GM21723 (cell line): ENCODE measurements at regions not wholly inside any gene's neighbourhood (a gene's known extent, or its start where the extent isn't known, plus 50 kb on each side); places are given as distances from the start of the nearest gene placed in this dataset.

Source experiments
- ATAC-seq: cut with Tn5 transposase; IDR thresholded peaks from one replicate; pipeline ENCODE4 v1.9.1; 2021; ENCODE audit warnings: mild to moderate bottlenecking, moderate library complexity; ENCODE audit not compliant: unreplicated experiment

DNA sequence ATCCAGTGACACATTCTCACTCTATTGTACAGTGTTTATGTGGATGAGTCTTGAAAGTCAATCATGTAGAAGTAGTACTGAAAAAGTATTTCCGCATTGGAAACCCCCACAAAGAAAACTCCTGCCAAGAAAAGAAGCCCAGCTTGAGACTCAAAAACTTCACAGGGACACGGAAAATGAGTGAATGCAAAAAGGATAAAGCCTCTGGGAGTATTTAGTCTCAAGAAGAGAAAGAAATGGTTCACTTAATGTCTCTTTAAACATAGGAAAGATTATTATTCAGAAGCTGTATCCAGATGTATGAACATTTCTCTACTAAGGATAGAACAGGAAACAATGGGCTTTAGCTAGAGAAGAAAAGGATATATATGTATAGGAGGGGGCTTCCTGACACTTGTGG lies 304.5 kb downstream of the BARHL2 start:
- ATAC-seq, result no peak

DNA sequence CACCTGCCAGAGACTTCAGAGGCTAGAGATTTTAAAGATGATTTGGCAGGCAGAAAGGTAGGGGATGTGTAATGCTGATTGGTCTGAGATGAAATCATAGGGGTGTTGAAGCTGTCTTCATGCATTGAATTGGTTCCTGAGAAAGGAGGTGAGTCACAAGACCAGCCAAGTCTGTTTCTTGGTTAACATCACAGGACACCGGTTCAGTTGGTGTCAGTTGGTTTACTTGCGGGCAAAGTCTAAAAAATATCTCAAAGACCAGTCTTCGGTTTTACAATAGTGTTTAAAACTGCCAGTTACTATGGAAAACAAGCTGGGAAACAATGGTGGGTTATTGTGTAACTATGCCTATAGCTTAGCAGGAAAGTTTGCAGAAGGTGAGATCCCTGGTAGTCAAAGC lies 305.9 kb downstream of the BARHL2 start:
- ATAC-seq, result no peak

DNA sequence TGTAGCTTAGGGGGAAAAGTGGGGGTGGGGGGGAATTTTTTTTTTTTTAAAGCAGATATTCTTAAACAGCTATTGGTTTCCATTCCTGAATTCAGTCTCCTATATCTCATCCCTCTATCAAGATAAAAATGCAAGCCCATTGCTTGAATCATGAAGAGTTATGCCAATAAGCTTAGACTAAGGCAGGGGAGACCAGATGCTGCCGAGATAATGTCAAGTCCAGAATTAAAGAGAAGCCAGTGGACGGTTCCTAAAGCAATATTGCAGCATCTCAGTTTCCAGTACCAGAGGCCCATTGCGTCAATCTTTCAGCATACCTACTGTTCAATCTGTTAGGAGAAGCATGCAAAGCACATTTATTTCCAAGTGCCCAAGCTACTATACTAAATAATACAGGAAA lies 309.4 kb downstream of the BARHL2 start:
- no peak for ATAC-seq

DNA sequence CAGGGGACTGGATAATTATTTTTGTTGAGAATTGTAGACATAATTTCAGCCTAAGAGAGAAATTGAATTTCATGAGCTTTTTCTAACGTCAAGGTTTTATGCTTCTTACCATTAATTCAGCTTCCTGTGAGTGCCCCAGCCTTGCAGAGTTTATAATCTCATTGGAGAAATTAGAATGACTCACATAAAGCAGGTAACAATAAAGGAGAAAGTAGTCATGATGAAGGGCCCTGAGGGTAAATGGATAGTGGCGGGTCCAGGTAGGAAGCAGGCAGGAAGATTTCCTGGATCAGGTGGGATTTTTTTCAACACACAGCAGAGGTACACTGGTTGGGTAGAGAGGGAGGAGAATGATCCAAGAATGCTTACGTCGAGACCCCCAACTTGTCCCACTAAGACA lies 311.4 kb downstream of the BARHL2 start:
- no peak for ATAC-seq

DNA sequence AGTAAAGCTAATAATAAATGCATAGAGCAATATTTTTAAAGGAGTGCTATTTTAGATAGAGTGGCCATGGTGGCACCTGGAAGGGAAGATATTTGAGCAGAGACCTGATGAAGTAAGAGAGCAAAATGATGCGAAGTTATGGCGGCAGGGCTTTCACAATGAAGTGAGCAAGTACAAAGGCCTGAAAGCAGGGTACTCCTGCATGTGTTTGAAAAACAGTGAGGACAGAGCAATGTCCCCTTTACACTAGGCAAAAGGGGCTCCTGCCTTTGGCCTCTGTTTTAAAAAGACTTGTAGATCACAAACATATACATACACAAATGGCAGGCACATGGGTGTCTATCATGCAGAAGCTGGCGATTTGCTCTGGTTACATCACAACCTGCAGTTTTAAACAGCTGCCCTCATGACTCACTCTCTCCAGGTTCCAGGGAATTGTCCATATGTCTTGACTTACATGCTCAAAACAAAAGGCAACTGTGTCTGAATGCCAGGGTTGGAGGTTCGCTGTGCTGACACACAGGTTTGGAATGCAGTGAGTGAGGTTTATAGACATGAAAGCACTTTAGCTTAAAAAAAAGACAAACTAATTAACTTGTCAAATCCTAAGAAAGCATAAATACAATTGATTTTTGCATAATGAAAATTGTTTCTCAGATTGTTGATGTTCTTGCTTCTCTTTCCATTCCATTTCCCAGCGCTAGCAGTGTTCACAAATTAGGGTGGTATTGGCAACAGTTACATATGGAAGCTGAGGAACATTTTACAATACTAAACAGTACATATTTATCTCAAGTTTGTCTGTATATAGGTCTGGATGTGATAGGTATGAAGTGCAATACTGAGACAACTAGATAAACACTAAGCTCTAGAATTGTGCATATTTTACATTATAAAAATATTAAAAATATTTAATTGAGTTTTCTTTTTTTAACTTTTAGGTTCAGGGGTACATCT lies 313.9 kb downstream of the BARHL2 start:
- ATAC-seq, result no peak

DNA sequence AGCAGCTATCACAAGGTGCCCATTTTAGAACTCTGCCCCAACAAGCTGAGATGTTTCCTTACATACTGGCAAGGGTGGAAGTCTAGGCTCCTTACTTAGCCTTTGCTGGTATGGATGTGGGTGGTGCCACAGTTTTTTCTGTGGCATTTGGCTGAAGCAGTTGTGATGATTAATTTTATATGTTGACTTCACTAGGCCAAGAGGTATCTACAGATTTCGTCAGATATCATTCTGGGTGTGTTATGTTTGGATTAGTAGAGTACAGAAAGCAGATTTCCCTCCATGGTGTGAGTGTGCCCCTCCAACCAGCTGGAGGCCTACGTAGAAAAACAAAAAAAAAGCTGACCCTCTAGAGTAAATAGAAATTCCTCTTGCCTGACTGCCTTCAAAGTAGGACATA lies 317.0 kb downstream of the BARHL2 start:
- ATAC-seq, result no peak

DNA sequence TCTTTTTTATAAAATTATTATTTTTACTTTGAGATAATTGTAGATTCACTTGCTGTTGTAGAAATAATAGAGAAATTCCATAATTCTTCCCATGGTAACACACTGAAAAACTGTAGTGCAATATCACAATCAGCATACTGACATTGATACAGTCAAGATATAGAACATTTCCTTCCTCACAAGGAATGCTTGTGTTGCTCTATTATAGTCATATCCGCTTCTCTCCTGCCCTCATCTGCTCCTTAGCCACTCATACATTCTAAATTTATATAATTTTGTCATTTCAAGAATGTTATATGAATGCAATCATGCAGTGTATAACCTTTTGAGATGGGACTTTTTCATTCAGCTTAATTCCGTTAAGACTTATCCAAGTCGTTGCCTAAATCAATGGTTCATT lies 320.2 kb downstream of the BARHL2 start:
- ATAC-seq, result no peak

DNA sequence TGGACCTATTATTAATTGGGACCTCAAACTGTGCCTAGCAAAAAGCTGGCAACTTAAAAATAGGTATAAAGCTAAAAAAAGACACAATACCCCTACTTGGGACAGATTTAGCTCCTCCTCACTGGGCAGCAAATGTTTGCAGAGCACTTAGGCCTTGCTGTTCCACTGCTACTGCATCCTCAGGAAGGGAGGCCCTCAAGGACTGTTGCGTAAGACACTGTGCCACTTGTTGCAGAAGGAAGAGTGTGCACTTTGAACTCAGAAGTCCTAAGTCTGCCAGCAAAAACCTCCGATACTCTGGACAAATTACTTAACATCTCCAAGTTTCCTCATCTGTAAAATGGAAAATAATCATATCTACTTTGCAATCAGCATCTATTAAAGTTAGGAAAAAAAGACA lies 322.9 kb downstream of the BARHL2 start:
- no peak for ATAC-seq

DNA sequence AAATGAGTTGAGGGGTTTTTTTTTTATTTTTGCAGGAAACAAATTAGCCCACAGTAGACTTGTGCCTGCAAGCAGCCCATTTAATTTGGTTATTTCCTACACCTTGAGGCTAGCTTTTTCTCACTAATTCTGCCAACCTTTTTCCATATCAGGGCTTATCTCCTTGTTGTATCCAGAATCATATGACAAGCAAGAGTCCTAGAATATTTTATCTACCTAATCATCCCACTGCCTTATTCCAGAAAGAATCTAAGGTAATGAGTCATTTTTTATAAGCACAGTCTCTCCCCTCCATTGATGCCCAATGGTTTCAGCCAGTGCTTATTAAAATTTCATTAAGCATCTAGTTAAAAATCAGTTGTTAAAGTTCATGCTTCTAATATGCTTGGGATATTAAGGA lies 324.1 kb downstream of the BARHL2 start:
- no peak for ATAC-seq

DNA sequence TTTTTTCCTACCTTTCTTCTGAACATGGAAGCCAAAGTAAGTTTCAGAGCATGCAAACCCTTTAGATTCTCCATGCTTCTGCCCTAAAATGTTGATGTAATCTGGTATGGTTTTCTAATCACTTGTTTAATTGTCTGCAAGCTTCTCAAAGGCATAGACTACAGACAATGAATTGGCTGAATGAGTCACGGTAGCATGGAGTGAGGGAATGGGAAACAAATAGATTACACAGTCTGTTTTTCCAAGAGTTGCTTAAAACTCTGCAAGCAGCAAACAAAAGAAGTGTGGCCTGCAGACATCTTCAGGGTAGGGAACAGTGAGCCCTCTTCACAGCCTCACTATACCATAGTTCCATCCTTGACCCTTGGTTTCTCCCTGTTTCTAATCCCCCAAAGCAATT lies 326.0 kb downstream of the BARHL2 start:
- no peak for ATAC-seq

DNA sequence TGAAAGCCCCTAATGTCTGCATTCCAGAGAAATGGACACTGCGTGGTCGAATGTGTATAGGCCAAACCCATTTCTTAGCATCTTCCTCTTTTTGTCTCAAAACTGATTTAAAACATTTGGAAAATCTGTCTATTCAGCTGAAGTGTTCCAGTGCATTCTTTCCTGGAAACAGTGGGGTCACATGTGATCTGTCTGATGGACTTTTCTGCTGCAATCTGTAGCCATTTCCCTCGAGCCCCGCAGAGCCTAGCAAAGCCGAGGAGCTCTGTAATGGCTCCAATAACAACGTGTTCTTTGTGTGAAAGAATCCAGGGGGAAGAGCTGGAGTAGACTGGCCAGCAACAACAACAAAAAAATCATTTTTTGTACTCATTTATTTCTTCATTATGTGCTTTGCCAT lies 329.3 kb downstream of the BARHL2 start:
- ATAC-seq, result no peak

DNA sequence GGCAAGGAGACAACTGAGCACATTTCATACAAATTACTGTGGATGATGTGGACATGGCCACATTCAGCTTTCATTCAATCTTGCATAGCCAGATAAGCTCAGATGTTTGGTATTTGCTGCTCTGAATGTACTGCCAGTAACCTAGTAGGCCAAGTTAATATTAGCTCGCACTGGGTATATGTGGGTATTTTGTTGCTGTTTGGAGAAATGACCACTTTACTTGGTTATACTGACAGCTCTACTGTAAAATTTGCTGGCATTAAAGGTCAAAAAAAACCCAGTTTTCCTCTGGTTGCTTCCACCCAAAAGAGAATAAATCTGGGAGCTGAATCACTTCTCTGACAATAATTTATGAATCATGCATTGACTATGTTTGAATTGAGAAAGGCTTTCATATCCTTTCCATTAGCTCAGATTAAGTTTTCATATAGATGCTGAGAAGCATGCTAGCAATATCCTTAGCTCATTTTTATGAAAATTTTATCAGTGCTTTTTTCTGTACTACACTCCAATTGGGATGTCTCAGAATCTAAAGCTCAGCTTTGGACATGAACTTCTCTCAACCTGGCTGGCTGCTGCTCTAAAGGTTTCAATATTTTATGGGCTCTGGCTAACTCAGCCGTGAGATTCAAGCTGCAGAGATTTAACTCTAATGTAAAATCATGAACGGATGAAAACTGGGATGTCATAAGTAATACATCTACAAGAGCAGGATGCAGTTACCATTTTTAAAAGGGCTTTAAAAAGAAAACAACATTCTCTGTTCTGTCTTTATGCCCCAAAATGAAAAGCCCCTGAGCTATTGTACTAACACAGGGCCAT lies 330.0 kb downstream of the BARHL2 start:
- no peak for ATAC-seq

DNA sequence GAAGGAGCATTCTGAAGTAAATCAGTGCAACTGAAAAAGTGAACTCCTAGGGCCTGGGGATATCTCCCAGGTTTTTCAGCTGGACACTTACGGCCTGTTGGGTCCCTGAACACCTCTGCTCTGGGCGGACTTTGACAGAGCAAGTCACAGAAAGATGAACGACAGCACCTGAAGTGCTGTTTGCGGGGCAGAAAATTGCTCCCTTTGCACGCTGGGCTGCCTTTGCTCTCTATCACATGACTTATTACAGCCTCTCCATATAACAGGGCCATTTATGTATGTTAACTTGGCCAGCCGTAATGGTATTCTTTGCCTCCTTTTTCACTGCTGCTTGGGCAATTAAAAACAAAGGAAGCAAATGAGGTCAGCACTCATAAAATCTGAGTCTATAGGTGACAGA lies 332.9 kb downstream of the BARHL2 start:
- no peak for ATAC-seq

DNA sequence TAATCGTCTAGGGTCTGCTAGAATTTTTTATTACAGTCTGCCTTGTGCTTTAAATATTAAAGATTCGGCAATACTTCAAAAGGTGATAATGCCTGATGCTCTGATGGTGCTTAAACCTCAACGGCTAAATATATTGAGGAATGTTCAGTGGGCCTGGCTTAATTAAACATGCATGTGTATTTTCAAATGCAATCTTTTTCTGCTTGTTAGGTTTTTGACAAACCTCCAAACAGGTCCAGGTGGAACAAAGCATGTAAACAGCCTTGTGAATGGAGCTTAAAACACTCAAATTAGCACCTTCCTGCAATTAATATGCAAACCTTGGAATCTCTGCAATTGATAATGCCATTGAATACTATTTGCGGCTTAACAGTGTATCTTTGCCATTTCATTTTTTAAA lies 334.9 kb downstream of the BARHL2 start:
- no peak for ATAC-seq

DNA sequence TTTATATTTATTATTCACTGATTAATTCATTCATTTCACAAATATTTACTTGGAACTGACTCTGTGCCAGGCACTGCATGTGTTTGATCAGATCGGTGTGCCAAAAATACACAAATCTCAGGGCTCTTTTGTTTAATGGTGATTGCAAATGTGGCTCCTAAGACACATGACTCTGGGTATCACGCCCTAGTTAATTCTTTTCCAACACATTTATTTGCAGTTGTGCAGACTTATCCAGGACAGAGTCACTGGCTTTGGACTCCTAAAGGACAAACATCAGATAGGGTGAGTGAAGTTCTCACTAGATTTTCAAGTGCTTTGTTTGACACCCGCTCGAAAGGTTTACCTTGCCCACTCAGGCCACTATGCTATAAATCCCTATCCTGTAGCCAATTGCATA lies 335.5 kb downstream of the BARHL2 start:
- no peak for ATAC-seq

DNA sequence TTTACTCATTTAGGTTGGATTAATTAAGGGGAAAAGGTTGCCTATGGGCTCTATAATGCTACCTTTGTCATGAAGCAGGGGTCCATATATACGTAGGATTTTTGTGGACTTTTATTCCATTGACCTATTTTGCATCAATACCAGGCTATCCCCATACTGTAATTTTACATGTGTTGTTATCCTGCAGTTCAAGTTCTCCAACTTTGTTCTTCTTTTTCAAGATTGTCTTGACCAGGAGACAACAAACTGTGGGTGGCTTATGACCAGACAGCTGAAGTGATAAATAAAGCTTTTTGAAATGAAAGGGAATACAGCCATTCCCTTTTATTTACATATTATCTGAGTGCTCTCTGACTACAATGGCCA lies 345.7 kb downstream of the BARHL2 start:
- ATAC-seq, result no peak

DNA sequence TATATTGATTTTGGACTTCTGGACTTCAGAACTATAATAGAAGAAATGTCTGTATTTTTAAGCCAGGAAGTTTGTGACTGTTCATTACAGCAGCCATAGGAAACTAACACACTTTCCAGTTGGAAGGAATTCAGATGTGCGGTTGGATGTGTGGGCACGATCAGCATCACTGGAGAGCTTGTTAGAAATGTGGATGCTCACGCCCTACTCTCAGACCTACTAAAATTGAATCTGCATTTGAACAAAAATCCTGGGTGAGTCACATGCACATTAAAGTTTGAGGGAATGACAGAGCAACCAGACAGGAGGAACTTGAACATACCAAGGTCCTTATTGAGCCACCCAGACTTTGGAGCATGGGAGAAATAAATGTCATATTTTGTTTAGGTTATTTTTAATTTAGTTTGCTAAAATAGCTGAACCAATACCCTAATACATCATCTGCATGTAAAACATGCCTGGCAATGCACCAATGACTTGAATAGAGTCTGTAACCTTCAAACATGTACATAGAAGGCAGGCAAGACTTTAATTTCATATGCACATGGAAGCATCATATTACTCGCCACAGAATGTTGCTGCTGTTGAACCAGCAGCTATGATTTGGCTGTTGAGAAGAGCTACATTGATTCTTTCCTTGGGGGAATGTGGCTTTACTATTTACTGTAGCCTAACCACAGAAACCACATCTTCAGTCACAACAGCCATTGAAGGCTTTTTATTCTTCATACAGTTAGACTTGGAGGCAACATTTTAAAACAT lies 346.2 kb downstream of the BARHL2 start:
- no peak for ATAC-seq

DNA sequence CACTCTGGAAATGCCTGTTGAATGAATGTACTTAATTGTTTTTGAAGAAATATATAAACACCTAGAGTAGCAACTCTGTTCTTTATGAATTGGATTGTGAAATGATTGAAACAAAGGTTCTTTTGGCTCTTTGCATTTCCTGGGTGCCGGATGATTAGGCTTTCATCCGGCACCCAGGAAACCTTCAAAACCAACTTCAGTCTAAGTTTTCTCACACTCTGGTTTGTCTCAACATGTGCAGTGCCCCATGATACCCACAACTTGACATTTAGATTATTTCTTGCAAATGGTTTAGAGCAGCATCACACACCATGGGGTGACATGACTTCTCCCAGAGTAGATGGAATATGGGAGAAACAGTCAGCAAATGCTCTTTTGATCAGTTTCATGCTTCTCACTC lies 354.9 kb downstream of the BARHL2 start:
- no peak for ATAC-seq

DNA sequence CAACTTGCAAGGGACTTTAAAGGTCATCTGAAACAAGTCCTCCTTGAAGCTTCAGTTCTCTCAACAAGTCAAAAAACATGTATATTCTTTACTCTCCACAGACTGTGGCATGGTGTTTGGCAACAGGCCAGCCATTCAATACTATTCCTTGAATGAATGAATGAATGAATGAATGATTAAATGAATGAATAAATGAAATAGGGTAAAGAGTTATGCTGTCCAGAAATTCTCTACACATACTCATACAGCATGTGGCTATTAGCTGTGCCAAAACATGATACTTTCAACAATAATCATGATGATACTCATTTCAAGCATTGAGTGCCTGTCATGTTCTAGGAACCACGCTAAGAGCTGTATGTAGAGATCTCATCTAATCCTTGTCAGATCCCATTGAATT lies 356.1 kb downstream of the BARHL2 start:
- no peak for ATAC-seq

DNA sequence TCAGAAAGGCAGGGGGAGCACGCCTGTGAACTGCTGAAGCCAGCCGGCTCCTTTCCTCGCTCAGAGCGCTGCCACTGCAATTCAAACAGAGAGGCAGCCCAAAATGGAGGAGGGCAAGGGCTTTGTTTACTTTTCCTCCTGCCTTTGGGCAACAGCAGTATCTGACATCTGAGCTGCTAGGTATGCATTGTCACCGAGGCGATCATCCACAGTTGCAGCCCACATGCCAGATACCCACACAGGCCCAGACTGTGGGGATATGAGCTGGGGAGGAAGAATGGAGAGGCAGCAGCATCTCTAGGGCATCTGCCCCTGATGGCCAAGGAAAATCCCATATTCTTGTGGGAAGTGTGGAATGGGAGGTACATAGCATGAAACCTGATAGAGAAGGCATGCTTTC lies 357.1 kb downstream of the BARHL2 start:
- ATAC-seq, result no peak

DNA sequence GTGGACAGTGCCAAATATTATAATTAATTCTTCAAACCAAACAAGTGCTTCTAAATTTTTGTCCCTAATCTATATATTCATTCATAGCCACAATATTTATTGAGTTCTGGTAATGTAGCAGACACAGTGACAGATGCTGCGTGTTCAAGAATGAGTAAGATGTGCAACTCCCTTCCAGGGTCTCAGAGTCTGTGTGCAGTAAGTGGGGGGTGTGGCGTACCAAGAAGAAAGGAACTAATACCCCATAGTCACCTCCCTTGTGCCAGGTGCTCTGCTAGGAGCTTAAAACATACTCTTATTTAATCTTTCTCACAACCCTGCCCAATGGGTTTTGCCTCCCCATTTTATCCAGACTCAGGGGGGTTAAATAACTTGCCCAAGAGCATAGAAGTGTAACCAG lies 358.7 kb downstream of the BARHL2 start:
- peak; percentile 41 for ATAC-seq
